ENCODE measurements at regions not wholly inside any gene's neighbourhood (a gene's known extent, or its start where the extent isn't known, plus 50 kb on each side); places are given as distances from the start of the nearest gene placed in this dataset.

GRCh38 chr2:126786765-126787164 lies 111.9 kb upstream of the TEX51 start:
- TF ChIP-seq RARB (CRISPR knock-in tag; IDR thresholded peaks at IDR 0.05) (no peak), ZC3H10 (CRISPR knock-in tag; IDR thresholded peaks at IDR 0.05) (no peak), PPARA (CRISPR knock-in tag; IDR thresholded peaks at IDR 0.05; ENCODE audit: borderline replicate concordance) (no peak), TOX (CRISPR knock-in tag; IDR thresholded peaks at IDR 0.05; ENCODE audit: borderline replicate concordance) (no peak), ZNF8 (CRISPR knock-in tag; IDR thresholded peaks at IDR 0.05) (no peak), ZNF70 (CRISPR knock-in tag; IDR thresholded peaks at IDR 0.05) (no peak), CSDC2 (CRISPR knock-in tag; IDR thresholded peaks at IDR 0.05) (no peak), ZFP3 (CRISPR knock-in tag; IDR thresholded peaks at IDR 0.05) (no peak), BACH2 (CRISPR knock-in tag; IDR thresholded peaks at IDR 0.05; ENCODE audit: borderline replicate concordance) (no peak)
- TF ChIP-seq, protein P1, sequence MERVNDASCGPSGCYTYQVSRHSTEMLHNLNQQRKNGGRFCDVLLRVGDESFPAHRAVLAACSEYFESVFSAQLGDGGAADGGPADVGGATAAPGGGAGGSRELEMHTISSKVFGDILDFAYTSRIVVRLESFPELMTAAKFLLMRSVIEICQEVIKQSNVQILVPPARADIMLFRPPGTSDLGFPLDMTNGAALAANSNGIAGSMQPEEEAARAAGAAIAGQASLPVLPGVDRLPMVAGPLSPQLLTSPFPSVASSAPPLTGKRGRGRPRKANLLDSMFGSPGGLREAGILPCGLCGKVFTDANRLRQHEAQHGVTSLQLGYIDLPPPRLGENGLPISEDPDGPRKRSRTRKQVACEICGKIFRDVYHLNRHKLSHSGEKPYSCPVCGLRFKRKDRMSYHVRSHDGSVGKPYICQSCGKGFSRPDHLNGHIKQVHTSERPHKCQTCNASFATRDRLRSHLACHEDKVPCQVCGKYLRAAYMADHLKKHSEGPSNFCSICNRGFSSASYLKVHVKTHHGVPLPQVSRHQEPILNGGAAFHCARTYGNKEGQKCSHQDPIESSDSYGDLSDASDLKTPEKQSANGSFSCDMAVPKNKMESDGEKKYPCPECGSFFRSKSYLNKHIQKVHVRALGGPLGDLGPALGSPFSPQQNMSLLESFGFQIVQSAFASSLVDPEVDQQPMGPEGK (CRISPR knock-in tag; IDR thresholded peaks at IDR 0.05; ENCODE audit: borderline replicate concordance), result no peak
- TF ChIP-seq, protein P2, sequence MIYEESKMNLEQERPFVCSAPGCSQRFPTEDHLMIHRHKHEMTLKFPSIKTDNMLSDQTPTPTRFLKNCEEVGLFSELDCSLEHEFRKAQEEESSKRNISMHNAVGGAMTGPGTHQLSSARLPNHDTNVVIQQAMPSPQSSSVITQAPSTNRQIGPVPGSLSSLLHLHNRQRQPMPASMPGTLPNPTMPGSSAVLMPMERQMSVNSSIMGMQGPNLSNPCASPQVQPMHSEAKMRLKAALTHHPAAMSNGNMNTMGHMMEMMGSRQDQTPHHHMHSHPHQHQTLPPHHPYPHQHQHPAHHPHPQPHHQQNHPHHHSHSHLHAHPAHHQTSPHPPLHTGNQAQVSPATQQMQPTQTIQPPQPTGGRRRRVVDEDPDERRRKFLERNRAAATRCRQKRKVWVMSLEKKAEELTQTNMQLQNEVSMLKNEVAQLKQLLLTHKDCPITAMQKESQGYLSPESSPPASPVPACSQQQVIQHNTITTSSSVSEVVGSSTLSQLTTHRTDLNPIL (CRISPR knock-in tag; IDR thresholded peaks at IDR 0.05; ENCODE audit: low read depth), result no peak
